NCI-H345 (cell line): ENCODE measurements at regions not wholly inside any gene's neighbourhood (a gene's known extent, or its start where the extent isn't known, plus 50 kb on each side); places are given as distances from the start of the nearest gene placed in this dataset.

Source experiments
- DNase-seq: peaks from one replicate; lab custom pipeline; 2025; lab: John Stamatoyannopoulos, UW

DNA sequence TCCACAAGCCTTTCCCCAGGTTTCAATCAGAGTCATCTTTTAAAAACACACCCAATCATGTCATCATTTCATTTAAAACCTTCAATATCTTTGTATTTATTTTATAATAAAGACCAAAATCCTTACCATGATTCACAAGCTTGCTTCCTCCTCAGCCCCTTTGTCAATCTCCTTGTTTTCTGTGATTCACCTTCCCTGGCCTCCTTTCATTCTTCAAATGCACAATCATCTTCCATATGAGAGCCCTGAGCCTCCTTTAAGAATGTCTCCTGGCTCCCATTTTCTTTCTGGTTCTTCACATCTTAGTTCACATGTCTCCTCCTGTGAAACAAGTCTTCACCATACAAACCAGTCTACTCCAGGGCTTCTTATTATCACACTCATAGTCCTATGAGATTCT, 904.0 kb downstream of the SORCS3 start:
- no peak for DNase-seq

GRCh38 chr10:105540381-105540780, 899.3 kb downstream of the SORCS3 start:
- DNase-seq = no peak

GRCh38 chr10:105538874-105539273, 897.8 kb downstream of the SORCS3 start:
- DNase-seq = no peak

DNA sequence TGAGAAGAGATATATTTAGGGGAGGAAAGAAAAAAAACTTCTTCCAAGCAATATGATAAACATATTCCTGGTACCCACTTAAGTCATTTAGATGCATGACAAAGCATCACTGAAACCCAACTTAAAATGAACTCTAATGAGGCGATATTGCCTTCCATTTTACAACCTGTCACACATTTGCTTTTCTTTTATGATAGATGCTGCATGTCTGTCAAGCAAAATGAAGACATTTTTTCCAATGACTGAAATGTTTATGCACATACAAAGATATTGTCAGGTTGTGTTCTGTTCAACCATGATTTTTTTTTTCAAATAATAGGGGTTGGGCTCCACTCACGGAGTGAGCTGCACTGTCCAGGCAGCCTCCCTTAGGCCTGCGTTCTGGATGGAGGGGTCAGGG, 894.4 kb downstream of the SORCS3 start:
- DNase-seq = no peak

DNA sequence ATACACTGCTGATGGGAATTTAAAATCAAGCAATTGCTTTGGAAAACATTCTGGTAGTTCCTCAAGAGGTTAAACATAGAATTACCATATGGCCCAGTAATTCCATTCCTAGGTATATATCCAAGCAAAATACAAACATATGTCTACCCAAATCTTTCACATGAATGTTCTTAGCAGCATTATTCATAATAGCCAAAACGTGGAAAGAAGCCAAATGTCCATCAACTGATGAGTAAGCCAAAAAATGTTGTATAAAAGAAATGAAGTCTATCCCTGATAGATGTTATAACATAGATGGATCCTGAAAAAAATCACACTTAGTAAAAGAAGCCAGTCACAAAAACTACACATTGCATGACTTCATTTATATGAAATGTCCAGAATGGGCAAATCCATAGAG, 893.0 kb downstream of the SORCS3 start:
- DNase-seq = no peak

- no peak for DNase-seq
These were observed 875.4 kb downstream of the SORCS3 start for GRCh38 chr10:105516511-105516910.

GRCh38 chr10:105514106-105514505, 873.0 kb downstream of the SORCS3 start:
- DNase-seq = no peak

DNA sequence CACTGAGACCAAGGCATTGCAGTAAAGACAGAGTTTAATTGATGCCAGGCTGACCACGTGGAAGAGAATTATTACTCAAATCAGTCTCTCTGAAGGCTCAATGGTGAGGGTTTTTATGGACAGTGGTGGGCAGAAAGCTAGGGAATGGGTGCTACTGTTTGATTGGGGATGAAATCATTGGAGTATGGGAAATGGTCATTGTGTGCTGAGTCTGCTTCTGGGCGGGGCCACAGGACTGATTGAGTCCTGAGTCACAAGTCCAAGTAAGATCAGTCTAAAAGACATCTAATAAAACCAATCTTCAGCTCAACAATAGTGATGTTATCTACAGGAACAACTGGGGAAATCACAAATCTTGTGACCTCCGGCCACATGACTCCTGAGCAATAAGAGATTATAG, 868.4 kb downstream of the SORCS3 start:
- DNase-seq = no peak

DNA sequence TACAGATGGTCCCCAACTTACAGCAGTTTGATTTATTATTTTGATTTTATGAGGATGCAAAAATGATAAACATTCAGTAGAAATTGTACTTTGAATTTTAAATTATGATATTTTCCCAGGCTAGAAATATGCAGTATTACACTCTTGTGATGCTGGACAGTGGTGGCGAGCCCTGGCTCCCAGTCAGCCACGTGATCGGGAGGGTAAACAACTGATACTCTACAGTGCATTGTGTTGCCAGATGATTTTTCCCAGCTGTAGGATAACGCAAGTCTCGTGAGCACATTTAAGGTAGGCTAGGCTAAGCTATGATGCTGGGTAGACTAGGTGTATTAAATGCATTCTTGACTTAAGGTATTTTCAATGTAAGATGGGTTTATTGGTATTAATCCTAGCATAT, 865.2 kb downstream of the SORCS3 start:
- no peak for DNase-seq

DNA sequence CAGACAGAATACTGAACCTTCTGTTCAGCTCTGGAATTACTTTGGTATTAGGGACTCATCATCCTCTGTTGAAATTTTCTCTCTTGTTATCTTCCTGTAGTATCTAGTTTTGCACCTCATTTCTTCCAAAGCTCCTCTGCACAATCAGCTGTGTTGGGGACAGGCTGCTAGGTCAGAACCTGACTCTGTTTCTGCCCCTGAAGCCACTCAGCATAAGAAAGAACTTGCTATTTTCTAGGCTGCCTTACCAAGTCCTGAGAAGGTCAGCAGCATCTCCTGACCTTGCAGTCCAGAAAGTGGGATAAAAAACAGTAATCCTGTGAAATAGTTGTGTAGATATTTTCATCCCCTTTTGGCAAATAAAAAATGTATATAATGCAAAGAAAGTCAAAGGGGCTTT, 862.6 kb downstream of the SORCS3 start:
- DNase-seq = no peak

- DNase-seq = no peak
These were observed 861.0 kb downstream of the SORCS3 start for GRCh38 chr10:105502058-105502457.

- no peak for DNase-seq
These were observed 853.9 kb downstream of the SORCS3 start for GRCh38 chr10:105494944-105495343.

- no peak for DNase-seq
These were observed 853.2 kb downstream of the SORCS3 start for GRCh38 chr10:105494303-105494702.

DNA sequence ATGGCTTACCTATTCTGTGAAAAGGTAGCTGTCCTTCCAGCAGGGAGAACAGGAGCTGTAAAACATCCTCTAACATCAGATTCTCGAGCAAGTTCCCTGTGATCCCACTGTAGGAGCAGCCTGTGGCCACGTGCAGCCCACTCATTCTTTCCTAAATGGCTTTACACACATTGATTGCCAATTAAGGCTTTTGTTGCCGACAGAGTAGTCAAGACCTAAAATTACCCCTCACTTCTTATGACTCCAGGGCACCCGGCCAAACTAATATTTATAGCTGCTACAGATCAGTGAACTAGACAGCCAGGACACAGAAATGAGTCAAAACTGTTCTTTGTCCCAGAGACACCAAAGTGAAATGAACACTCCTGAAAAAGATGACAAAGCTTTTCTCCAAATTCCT, 832.1 kb downstream of the SORCS3 start:
- no peak for DNase-seq

DNA sequence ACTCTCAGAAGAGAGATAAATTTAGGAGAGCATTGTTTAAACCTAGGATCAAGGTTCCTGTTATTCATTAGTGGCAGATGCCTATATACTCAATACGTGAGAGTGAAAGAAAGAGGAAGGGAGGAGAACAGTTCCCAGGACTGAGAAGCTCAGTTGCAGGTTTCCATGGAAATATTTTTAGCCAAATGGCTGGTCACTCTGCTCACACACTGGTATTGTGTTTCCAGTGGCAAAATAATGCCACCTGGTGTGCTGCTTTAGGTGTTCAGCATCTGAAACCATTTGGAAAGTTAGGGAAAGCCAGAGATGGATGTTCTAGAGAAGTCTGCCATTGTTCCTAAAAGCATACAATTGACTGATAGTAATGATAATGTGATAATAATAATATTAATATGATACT, 827.7 kb downstream of the SORCS3 start:
- DNase-seq = no peak

DNA sequence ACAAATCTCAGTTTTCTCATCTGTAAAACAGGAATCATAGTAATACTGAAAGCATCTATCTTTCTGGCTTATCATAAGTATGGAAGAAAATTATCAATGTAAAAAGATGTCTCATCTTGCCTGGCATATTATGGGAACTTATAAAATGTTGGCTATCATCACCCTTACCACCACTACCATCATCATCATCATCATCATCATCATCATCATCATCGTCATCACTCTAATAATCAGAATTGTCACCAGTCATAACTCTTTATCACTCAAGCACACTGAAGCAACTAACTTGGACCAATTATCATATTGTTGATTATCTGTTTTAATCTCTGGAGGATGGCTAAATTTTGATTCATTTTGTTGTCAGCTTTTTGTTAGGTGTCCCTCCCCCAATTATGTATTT, 825.4 kb downstream of the SORCS3 start:
- no peak for DNase-seq

- DNase-seq = no peak
These were observed 793.9 kb downstream of the SORCS3 start for GRCh38 chr10:105434970-105435369.

DNA sequence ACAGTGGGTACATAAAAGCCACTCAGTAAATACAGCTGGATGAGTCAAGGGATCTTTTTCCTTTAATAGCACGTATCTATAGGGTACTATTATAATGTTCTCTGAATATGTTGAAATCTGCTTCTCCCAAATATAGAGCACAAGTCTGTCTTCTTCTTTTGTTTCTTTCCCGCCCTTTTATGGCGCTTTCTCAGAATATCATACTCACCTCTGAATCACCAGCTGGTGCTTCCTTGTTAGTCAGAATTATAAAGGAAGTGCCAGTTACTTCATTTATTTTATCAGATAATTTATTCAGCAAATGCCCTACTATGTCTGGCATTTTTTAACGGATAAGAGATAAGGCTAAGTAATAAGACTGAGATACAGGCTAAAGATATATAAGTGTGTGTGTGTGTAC, 772.9 kb downstream of the SORCS3 start:
- no peak for DNase-seq

- DNase-seq = no peak
These were observed 768.3 kb downstream of the SORCS3 start for GRCh38 chr10:105409370-105409769.

DNA sequence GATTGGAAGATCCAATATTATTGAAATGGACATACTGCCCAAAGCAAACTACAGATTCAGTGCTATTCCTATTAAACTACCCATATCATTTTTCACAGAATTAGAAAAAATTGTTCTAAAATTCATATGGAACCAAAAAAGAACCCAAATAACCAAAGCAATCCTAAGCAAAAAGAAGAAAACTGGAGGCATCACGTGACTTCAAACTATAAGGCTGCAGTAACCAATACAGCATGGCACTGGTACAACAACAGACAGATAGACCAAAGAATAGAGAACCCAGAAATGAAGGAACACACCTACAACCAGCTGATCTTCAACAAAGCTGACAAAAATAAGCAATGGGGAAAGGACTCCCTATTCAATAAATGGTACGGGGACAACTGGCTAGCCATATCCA, 765.4 kb downstream of the SORCS3 start:
- DNase-seq = no peak

DNA sequence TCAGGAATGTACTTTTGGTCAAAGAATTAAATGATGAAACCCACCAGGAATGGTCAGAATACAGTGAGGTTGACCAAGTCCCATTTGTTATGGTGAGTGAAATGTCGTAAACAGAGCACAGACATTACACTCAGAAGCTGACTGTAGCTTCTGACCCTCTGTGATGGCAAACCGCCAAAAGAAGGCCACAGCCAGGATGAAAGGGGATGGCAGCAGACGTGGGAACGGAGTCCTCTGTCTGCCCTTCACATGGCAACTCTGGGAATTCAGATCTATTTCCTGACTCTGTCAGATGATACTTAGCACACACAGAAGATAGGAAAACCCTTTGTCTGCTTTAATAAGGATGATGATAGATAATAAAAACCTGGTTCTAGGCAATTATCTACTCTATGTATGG, 757.1 kb downstream of the SORCS3 start:
- DNase-seq = no peak

DNA sequence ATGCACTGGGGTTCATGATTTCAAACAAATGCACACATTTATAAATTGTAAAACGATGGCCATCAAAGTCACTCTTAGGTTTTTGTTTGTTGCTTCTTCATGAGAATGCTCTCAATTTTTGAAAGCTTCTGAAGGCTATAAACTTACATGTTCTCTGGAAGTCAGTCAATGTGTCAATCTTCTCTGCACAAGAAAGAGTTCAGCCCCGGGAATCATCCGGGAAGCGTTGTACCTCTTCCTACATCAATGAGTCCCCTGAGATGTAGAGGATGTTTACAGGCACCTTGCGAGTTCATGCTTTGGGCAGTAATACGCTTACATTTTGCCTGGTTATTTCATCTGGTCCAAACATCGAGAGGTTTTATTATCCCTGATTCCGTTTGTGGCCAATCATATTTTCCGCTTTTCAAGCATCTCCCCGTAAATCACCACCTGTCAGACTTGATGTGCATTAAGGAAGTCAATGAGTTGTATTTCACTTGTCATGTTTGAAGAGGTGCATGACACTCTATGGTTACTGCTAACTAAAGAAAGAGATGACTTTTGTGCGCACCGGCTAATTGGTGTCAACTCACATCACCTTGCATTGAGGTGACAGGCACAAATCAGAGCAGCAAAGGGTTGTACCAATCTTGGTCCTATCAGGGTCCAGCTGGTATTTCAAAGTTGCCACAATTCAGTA, 750.7 kb downstream of the SORCS3 start:
- DNase-seq = no peak

GRCh38 chr10:105387971-105388370, 746.9 kb downstream of the SORCS3 start:
- DNase-seq = no peak

DNA sequence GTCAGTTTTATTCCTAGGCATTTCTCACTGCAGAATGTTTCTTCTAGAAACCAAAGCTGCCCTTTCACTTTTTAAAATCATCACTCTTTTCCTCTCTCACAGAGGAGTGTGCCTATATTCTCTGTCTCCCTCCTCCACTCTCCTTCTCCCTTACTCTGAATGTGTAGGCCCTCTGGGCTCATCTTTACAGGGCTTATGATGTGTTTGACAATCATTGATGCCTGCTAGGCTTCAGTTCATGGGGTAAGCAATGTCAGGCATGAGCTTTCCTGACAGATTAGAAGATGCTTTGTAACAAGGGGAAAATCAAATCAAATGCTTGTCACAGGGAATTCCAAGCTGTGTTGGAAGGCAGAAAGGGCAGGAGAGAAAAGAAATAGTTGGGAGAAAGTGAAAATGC, 742.9 kb downstream of the SORCS3 start:
- DNase-seq = no peak

- no peak for DNase-seq
These were observed 729.6 kb downstream of the SORCS3 start for GRCh38 chr10:105370692-105371091.
